ENCODE measurements at regions not wholly inside any gene's neighbourhood (a gene's known extent, or its start where the extent isn't known, plus 50 kb on each side); places are given as distances from the start of the nearest gene placed in this dataset.

GRCh38 chr22:48238966-48239365 lies 1476.5 kb downstream of the TBC1D22A start:
- no TSS peak for BruUV-seq (replicated peaks)
- CTCF ChIA-PET: interaction anchor here (0.6 kb wide), 1 partner anchor 828 kb away, joined by 4 read pairs; no protein-coding TSS in a partner anchor
- in situ Hi-C loops (cut with MboI; ENCODE audit: low sequenced_read_pairs) (no loop called here), intact Hi-C loops (cut with micrococcal nuclease) (no loop called here), dilution Hi-C loops (cut with HindIII; ENCODE audit: low sequenced_read_pairs, unreplicated experiment) (no loop called here)
- no peaks in the 10 kb centered on the region for H3K79me1 ChIP-seq (ENCODE audit: low read depth in 1 of 2, low read length in 2 of 2)
- no peak overlapping the region for H3K56ac ChIP-seq (ENCODE audit: extremely low read depth, insufficient read depth, low read length)
- no peak overlapping the region for H3K27ac ChIP-seq (ENCODE audit: insufficient read depth, low read length)
- no CpG with 5 or more reads among the region's 12 CpGs for WGBS, 2 experiments (ENCODE audit: extremely low coverage in 2 of 2, insufficient read length in 1 of 2)
- H3K4me3 ChIP-seq (ENCODE audit: insufficient read depth, low read depth, low read length): no peak overlapping the region
- H3K4me2 ChIP-seq (ENCODE audit: low read depth, low read length): no peak overlapping the region
- POLR2A ChIA-PET (ENCODE audit: unreplicated experiment): no interaction called here
- no peak overlapping the region for H4K5ac ChIP-seq (ENCODE audit: low read depth, low read length)
- H3K9ac ChIP-seq (ENCODE audit: low read depth, low read length): no peak overlapping the region
- no peak overlapping the region for H2AFZ ChIP-seq (replicated peaks; ENCODE audit: low read length, poor library complexity)
- H3K23ac ChIP-seq (ENCODE audit: low read depth, low read length): no peak overlapping the region
- no peaks in the 10 kb centered on the region for H4K20me1 ChIP-seq (ENCODE audit: insufficient read depth, low read length)
- no peaks in the 10 kb centered on the region for H3K4me1 ChIP-seq (ENCODE audit: control insufficient read depth, insufficient read depth, low read length)
- ATAC-seq (ENCODE audit: low read depth) (no peak), DNase-seq (no peak)
- H3K4ac ChIP-seq (ENCODE audit: low read depth, low read length): no peak overlapping the region
- H4K8ac ChIP-seq (ENCODE audit: low read depth in 2 of 2, low read length in 2 of 2): no peak overlapping the region
- H3K18ac ChIP-seq (ENCODE audit: low read depth, low read length): no peak overlapping the region
- H3K14ac ChIP-seq (replicated peaks; ENCODE audit: low read depth, low read length): no peak overlapping the region
- no peak overlapping the region for H2AK9ac ChIP-seq (replicated peaks; ENCODE audit: low read depth, low read length, poor library complexity)
- no peak overlapping the region for H2BK15ac ChIP-seq (ENCODE audit: low read depth, low read length)
- no peaks in the 10 kb centered on the region for H3K36me3 ChIP-seq (ENCODE audit: control insufficient read depth, insufficient read depth, low read length)
- no peak overlapping the region for H2AK5ac ChIP-seq (ENCODE audit: low read depth, low read length)
- H2BK120ac ChIP-seq (ENCODE audit: low read depth, low read length): no peak overlapping the region
- peaks cover 57% of the 10 kb centered on the region for H3K9me3 ChIP-seq (ENCODE audit: control insufficient read depth, insufficient read depth, low read length)
- no peak overlapping the region for H4K91ac ChIP-seq (ENCODE audit: insufficient read depth, low read depth, low read length)
- TF ChIP-seq SMC3 (IDR thresholded peaks at IDR 0.05; ENCODE audit: low read depth, low read length) (no peak), POLR2A (IDR thresholded peaks at IDR 0.05; ENCODE audit: low read depth, low read length) (no peak), MAFK (IDR thresholded peaks at IDR 0.05; ENCODE audit: low read depth, low read length) (no peak), ELK1 (IDR thresholded peaks at IDR 0.05; ENCODE audit: borderline replicate concordance, low read depth, low read length) (no peak), CTCF (conservative IDR thresholded peaks at IDR 0.05; ENCODE audit: low read depth, low read length) (no peak), BHLHE40 (IDR thresholded peaks at IDR 0.05; ENCODE audit: low read depth, low read length) (no peak), USF2 (IDR thresholded peaks at IDR 0.05; ENCODE audit: low read depth, low read length) (no peak), MAZ (IDR thresholded peaks at IDR 0.05; ENCODE audit: borderline replicate concordance, low read depth, low read length) (no peak), RCOR1 (IDR thresholded peaks at IDR 0.05; ENCODE audit: insufficient replicate concordance, low read length) (no peak), CEBPB (IDR thresholded peaks at IDR 0.05; ENCODE audit: low read depth, low read length) (no peak), CHD1 (IDR thresholded peaks at IDR 0.05; ENCODE audit: low read depth, low read length) (no peak)
- no peak overlapping the region for H2BK5ac ChIP-seq (ENCODE audit: low read depth, low read length, poor library complexity, severe bottlenecking)
- H2BK20ac ChIP-seq (ENCODE audit: low read depth, low read length): no peak overlapping the region
- no peaks in the 10 kb centered on the region for H3K27me3 ChIP-seq (ENCODE audit: control insufficient read depth, insufficient read depth, low read length)
- H3K9me1 ChIP-seq (ENCODE audit: insufficient read depth, low read length): no peaks in the 10 kb centered on the region

Measured in IMR-90 (cell line).